SK-N-SH (cell line): ENCODE measurements at regions not wholly inside any gene's neighbourhood (a gene's known extent, or its start where the extent isn't known, plus 50 kb on each side); places are given as distances from the start of the nearest gene placed in this dataset.
A peak's percentile ranks its signal among the peaks of the same experiment; 100 is the strongest.

Source experiments
- CTCF ChIA-PET: fragments of 300-600, 350-600 bp; formaldehyde crosslinking; extraction: SDS; loops from one replicate; lab custom pipeline; 2021; lab: Yijun Ruan, JAX
- POLR2A ChIA-PET: fragments of 350-600 bp; sonication (Branson Sonifier 250); formaldehyde crosslinking; extraction: SDS; loops from one replicate; lab custom pipeline; 2020; ENCODE audit warnings: antibody characterized with exemption, inconsistent platforms; lab: Yijun Ruan, JAX
- DNase-seq: peaks from one replicate; pipeline ENCODE4 v3.0.0; 2012
- H2AFZ ChIP-seq: fragments of 200-600 bp; sonication (generic); 2 replicates; pipeline ENCODE4 v1.8.1; 2016; ENCODE audit warnings: antibody characterized with exemption, mild to moderate bottlenecking, low read depth
- H3F3A ChIP-seq: fragments of 200-600 bp; sonication (generic); replicated peaks from 2 replicates; pipeline ENCODE3; 2016; ENCODE audit warnings: antibody characterized with exemption, mild to moderate bottlenecking; ENCODE audit not compliant: insufficient read depth
- H3K27ac ChIP-seq, 2 experiments: fragments of 200-500 bp in 1 of 2; fragments of 200-600 bp in 1 of 2; sonication (Bioruptor generic) in 1 of 2; sonication (generic), shearing (Covaris generic) in 1 of 2; 2 replicates each; pipeline versions ENCODE4 v1.5.1 to v1.6.1; 2014 to 2016; ENCODE audit warnings: low read depth in 2 of 2, inconsistent platforms in 1 of 2, low read length in 1 of 2, mild to moderate bottlenecking in 1 of 2, mixed read lengths in 1 of 2
- H3K27me3 ChIP-seq: fragments of 200-600 bp; sonication (generic), shearing (Covaris generic); 2 replicates; pipeline ENCODE4 v1.6.1; 2016; ENCODE audit warnings: mixed run types; ENCODE audit not compliant: insufficient read depth
- H3K36me3 ChIP-seq, 2 experiments: fragments of 200-500 bp in 1 of 2; fragments of 200-600 bp in 1 of 2; sonication (Bioruptor generic) in 1 of 2; sonication (generic) in 1 of 2; replicated peaks in 1 of 2; 2 replicates each; pipeline versions ENCODE3 to v1.5.1; 2014 to 2016; ENCODE audit warnings: low read length in 1 of 2, mild to moderate bottlenecking in 1 of 2; ENCODE audit not compliant: insufficient read depth in 2 of 2, control insufficient read depth in 1 of 2
- H3K4me1 ChIP-seq, 2 experiments: fragments of 200-500 bp in 1 of 2; fragments of 200-600 bp in 1 of 2; sonication (Bioruptor generic) in 1 of 2; sonication (generic), shearing (Covaris generic) in 1 of 2; 2 replicates each; pipeline versions ENCODE4 v1.5.1 to v1.6.1; 2014 to 2016; ENCODE audit warnings: low read depth in 1 of 2, low read length in 1 of 2, mixed run types in 1 of 2; ENCODE audit not compliant: insufficient read depth in 2 of 2, control insufficient read depth in 1 of 2
- H3K4me2 ChIP-seq: fragments of 200-600 bp; sonication (generic), shearing (Covaris generic); 2 replicates; pipeline ENCODE4 v1.6.1; 2017; ENCODE audit warnings: mixed run types
- H3K4me3 ChIP-seq, 2 experiments: fragments of 200-500 bp in 1 of 2; fragments of 200-600 bp in 1 of 2; sonication (Bioruptor generic) in 1 of 2; sonication (generic), shearing (Covaris generic) in 1 of 2; 2 replicates each; pipeline versions ENCODE4 v1.5.1 to v1.8.1; 2014 to 2016; ENCODE audit warnings: low read depth in 2 of 2, inconsistent platforms in 1 of 2, low read length in 1 of 2, mild to moderate bottlenecking in 1 of 2, mixed read lengths in 1 of 2, moderate library complexity in 1 of 2
- H3K79me2 ChIP-seq: fragments of 200-600 bp; sonication (generic); 2 replicates; pipeline ENCODE4 v1.8.1; 2017; ENCODE audit warnings: mild to moderate bottlenecking; ENCODE audit not compliant: insufficient read depth
- H3K9ac ChIP-seq: fragments of 200-600 bp; sonication (generic); 2 replicates; pipeline ENCODE4 v1.6.1; 2017; ENCODE audit warnings: mixed run types
- H3K9me2 ChIP-seq: fragments of 200-600 bp; sonication (generic); 2 replicates; pipeline ENCODE4 v1.6.1; 2017; ENCODE audit warnings: mixed run types
- H3K9me3 ChIP-seq: fragments of 200-600 bp; sonication (generic); 2 replicates; pipeline ENCODE4 v1.6.1; 2017; ENCODE audit warnings: mixed run types, mild to moderate bottlenecking, moderate library complexity
- H4K20me1 ChIP-seq: fragments of 200-600 bp; sonication (generic); 2 replicates; pipeline ENCODE4 v1.6.1; 2017; ENCODE audit warnings: mild to moderate bottlenecking, mixed run types; ENCODE audit not compliant: insufficient read depth
- CHD2 ChIP-seq: fragments of 150-350 bp; IDR thresholded peaks from 2 replicates; pipeline ENCODE4 v1.6.1; 2018; ENCODE audit warnings: low read length; ENCODE audit not compliant: partially characterized antibody
- EP300 ChIP-seq, 2 experiments: IDR thresholded peaks; 2 replicates each; pipeline versions ENCODE4 v1.4.0 to v1.6.1; 2012; ENCODE audit warnings: borderline replicate concordance in 1 of 2, low read depth in 1 of 2, low read length in 1 of 2
- FOSL2 ChIP-seq: IDR thresholded peaks from 2 replicates; pipeline ENCODE4 v1.4.0; 2012; ENCODE audit warnings: low read depth, mild to moderate bottlenecking, moderate library complexity, borderline replicate concordance
- GATA2 ChIP-seq: sonication (generic); formaldehyde crosslinking; IDR thresholded peaks from 2 replicates; pipeline ENCODE4 v1.5.0; 2020; ENCODE audit warnings: mild to moderate bottlenecking, missing genetic modification reagents
- MXI1 ChIP-seq: IDR thresholded peaks from 2 replicates; pipeline ENCODE4 v1.6.1; 2012; ENCODE audit warnings: mild to moderate bottlenecking, low read depth, low read length, improper control_type of control experiment
- NRF1 ChIP-seq: IDR thresholded peaks from 2 replicates; pipeline ENCODE4 v1.6.1; 2012; ENCODE audit warnings: low read depth, mild to moderate bottlenecking, low read length
- POLR2AphosphoS5 ChIP-seq: IDR thresholded peaks from 2 replicates; pipeline ENCODE4 v1.6.1; 2012; ENCODE audit warnings: low read depth, low read length
- RCOR1 ChIP-seq: fragments of 150-350 bp; IDR thresholded peaks from 2 replicates; pipeline ENCODE4 v1.6.1; 2017; ENCODE audit warnings: antibody characterized with exemption, low read length
- TCF12 ChIP-seq: IDR thresholded peaks from 2 replicates; pipeline ENCODE4 v1.4.0; 2012
- YY1 ChIP-seq: IDR thresholded peaks from 2 replicates; pipeline ENCODE4 v1.4.0; 2012; ENCODE audit warnings: low read depth, mild to moderate bottlenecking
- WGBS: methylation state at CpG from one replicate; pipeline ENCODE4 v1.1.6; 2017; ENCODE audit warnings: low lambda C conversion rate; 5-methylcytosine and 5-hydroxymethylcytosine counted together
- TF ChIP-seq, protein P1 (sequence below): IDR thresholded peaks from 2 replicates; pipeline ENCODE4 v1.4.0; 2012; ENCODE audit warnings: low read depth, borderline replicate concordance

DNA sequence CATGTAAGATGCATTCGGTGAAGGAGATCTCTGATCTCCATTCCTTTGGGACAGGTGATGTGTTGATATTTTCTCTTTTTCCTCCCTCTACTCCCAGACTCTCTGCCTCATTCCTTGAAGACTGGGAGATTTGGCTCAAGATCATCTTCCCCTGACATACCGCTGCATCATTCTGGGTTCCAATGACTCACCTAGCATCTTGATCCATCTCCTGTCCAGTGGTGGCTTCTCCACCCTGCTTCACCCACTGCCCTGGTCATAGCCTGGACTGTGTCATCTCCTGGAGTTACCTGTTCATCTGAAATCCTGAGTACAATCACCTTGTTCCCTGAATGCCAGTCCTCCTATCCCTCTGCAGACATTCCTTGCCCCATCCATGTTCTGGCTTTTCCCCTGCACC, 57.4 kb upstream of the TRAK1 start:
- peaks cover 33 to 43% of the 10 kb centered on the region in 2 experiments; a peak in 3 of 4 replicates for H3K4me1 ChIP-seq

DNA sequence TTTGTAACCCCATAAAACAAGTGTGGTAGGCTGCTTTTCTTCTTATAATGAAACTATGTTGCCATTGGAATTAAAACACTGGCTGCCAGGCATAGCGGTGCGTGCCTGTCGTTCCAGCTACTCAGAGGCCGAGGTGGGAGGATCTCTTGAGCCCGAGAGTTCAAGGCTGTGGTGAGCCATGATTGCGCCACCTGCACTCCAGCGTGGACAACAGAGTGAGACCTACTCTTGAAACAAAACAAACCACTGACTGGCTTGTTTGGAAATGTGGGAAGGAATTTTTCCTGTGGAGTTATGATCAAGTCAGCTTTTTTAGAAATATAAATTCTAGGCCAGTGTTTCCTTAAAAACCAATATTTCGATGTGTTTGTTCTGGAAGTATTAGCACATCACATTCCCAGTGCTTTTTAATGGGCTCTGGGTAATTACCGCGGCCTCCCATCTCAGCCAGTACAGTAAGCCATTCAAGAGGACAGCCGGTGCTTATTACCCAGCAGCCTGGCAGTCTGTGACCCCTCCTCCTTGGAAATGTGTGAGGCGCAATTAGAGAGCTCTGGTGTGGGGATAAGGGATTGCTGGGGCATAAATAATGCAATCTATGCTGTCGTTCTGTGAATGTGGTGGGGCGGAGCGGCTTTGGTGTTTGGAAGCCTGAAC, 58.3 kb upstream of the TRAK1 start:
- Histone ChIP-seq H2AFZ (no peak overlapping the region), H3K36me3 (no peaks in the 10 kb centered on the region), H3K27me3 (no peaks in the 10 kb centered on the region), H3K4me2 (peak overlapping the region; percentile 27; the same call in 1 of the 2 replicates), H3K9me2 (no peaks in the 10 kb centered on the region), H3K27ac (peak overlapping the region; percentile 17 to 65; a peak in 3 of 4 replicates), H3K4me3 (no peak overlapping the region), H3F3A (peaks cover 16% of the 10 kb centered on the region), H3K9ac (no peak overlapping the region), H3K9me3 (no peaks in the 10 kb centered on the region), H3K79me2 (peaks cover 15% of the 10 kb centered on the region), H4K20me1 (no peaks in the 10 kb centered on the region), H3K4me1 (peaks cover 33 to 43% of the 10 kb centered on the region in 2 experiments; a peak in 3 of 4 replicates)
- WGBS: 78% methylated on average over 14 of the region's 15 CpGs
- POLR2A ChIA-PET: no interaction called here
- CTCF ChIA-PET: interaction anchor here (1.5 kb wide), 1 partner anchor 17 kb away, joined by 3 read pairs; no protein-coding TSS in a partner anchor
- TF ChIP-seq CHD2 (peak; percentile 17), GATA2 (CRISPR knock-in tag) (0 out of 2 replicates have a peak, but pooled peaks have one; percentile 13), MXI1 (no peak), EP300 (IDR thresholded peaks at IDR 0.05; ENCODE audit: borderline replicate concordance in 1 of 2, low read depth in 1 of 2, low read length in 1 of 2) (peak in 1 of 2 experiments; percentile 27; a peak in 1 of 4 replicates), RCOR1 (peak; percentile 28; the same call in 1 of the 2 replicates), NRF1 (no peak)
- TF ChIP-seq, protein P1, sequence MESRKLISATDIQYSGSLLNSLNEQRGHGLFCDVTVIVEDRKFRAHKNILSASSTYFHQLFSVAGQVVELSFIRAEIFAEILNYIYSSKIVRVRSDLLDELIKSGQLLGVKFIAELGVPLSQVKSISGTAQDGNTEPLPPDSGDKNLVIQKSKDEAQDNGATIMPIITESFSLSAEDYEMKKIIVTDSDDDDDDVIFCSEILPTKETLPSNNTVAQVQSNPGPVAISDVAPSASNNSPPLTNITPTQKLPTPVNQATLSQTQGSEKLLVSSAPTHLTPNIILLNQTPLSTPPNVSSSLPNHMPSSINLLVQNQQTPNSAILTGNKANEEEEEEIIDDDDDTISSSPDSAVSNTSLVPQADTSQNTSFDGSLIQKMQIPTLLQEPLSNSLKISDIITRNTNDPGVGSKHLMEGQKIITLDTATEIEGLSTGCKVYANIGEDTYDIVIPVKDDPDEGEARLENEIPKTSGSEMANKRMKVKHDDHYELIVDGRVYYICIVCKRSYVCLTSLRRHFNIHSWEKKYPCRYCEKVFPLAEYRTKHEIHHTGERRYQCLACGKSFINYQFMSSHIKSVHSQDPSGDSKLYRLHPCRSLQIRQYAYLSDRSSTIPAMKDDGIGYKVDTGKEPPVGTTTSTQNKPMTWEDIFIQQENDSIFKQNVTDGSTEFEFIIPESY: no peak
- DNase-seq: peak; percentile 62

More for the DNA sequence above, 57.4 kb upstream of the TRAK1 start:
- DNase-seq: no peak
- H3F3A ChIP-seq: peaks cover 16% of the 10 kb centered on the region
- ChIA-PET CTCF (interaction anchor here (0.8 kb wide), 1 partner anchor 21 kb away, joined by 3 read pairs; no protein-coding TSS in a partner anchor), POLR2A (no interaction called here)
- no peaks in the 10 kb centered on the region for H3K9me3 ChIP-seq
- H3K27ac ChIP-seq: peak overlapping the region in 1 of 2 experiments; percentile 65; a peak in 1 of 4 replicates
- no peaks in the 10 kb centered on the region for H3K9me2 ChIP-seq
- H3K4me3 ChIP-seq: no peak overlapping the region
- no peak overlapping the region for H2AFZ ChIP-seq
- no peak for TF ChIP-seq YY1
- TF ChIP-seq POLR2AphosphoS5: no peak
- TF ChIP-seq FOSL2: peak; percentile 33; the same call in 1 of the 2 replicates
- TF ChIP-seq TCF12: 0 out of 2 replicates have a peak, but pooled peaks have one; percentile 11
- WGBS: 63% methylated on average over 2 of the region's 2 CpGs
- H4K20me1 ChIP-seq: no peaks in the 10 kb centered on the region
- H3K79me2 ChIP-seq: peaks cover 22% of the 10 kb centered on the region
- H3K4me2 ChIP-seq: no peak overlapping the region
- no peaks in the 10 kb centered on the region for H3K27me3 ChIP-seq
- H3K36me3 ChIP-seq: no peaks in the 10 kb centered on the region
- no peak overlapping the region for H3K9ac ChIP-seq
